Left kidney (tissue), 1 donor: ENCODE measurements at regions not wholly inside any gene's neighbourhood (a gene's known extent, or its start where the extent isn't known, plus 50 kb on each side); places are given as distances from the start of the nearest gene placed in this dataset.

Experiments
- DNase-seq: peaks from one replicate; pipeline ENCODE4 v3.0.0-alpha.2; 2013

- DNase-seq: no peak
Measured at GRCh38 chr5:86880344-86880743, 262.6 kb downstream of the COX7C start.

GRCh38 chr5:86880785-86881492 lies 263.2 kb downstream of the COX7C start:
- peak; percentile 40 for DNase-seq

GRCh38 chr5:86881493-86882090 lies 263.9 kb downstream of the COX7C start:
- no peak for DNase-seq

GRCh38 chr5:86884608-86885007 lies 266.9 kb downstream of the COX7C start:
- DNase-seq: no peak

GRCh38 chr5:86885011-86885410 lies 267.3 kb downstream of the COX7C start:
- no peak for DNase-seq

GRCh38 chr5:86885489-86886230 lies 267.9 kb downstream of the COX7C start:
- no peak for DNase-seq

- DNase-seq: no peak
Measured at GRCh38 chr5:86890375-86890774, 272.6 kb downstream of the COX7C start.

- no peak for DNase-seq
Measured at GRCh38 chr5:86894056-86894455, 276.3 kb downstream of the COX7C start.

GRCh38 chr5:86896916-86897315 lies 279.2 kb downstream of the COX7C start:
- no peak for DNase-seq

GRCh38 chr5:86909418-86910295 lies 291.9 kb downstream of the COX7C start:
- no peak for DNase-seq

- DNase-seq: peak; percentile 46
Measured at GRCh38 chr5:86917117-86917579, 299.4 kb downstream of the COX7C start.

GRCh38 chr5:86918246-86918645 lies 300.5 kb downstream of the COX7C start:
- no peak for DNase-seq

- DNase-seq: no peak
Measured at GRCh38 chr5:86926033-86926432, 308.3 kb downstream of the COX7C start.

- DNase-seq: no peak
Measured at GRCh38 chr5:86929123-86929766, 311.5 kb downstream of the COX7C start.

GRCh38 chr5:86951761-86952160 lies 315.9 kb upstream of the RASA1 start:
- DNase-seq: no peak

- DNase-seq: no peak
Measured at GRCh38 chr5:86964889-86965288, 302.8 kb upstream of the RASA1 start.

- peak; percentile 38 for DNase-seq
Measured at GRCh38 chr5:86968301-86968753, 299.4 kb upstream of the RASA1 start.

- no peak for DNase-seq
Measured at GRCh38 chr5:86970361-86970760, 297.3 kb upstream of the RASA1 start.

GRCh38 chr5:86971034-86971571 lies 296.6 kb upstream of the RASA1 start:
- no peak for DNase-seq

- no peak for DNase-seq
Measured at GRCh38 chr5:86974955-86975354, 292.7 kb upstream of the RASA1 start.

- no peak for DNase-seq
Measured at GRCh38 chr5:86977190-86977589, 290.5 kb upstream of the RASA1 start.
